Esophagus mucosa (tissue), 1 donor: ENCODE measurements at regions not wholly inside any gene's neighbourhood (a gene's known extent, or its start where the extent isn't known, plus 50 kb on each side); places are given as distances from the start of the nearest gene placed in this dataset.

Experiments used
- ATAC-seq: fragments of 200-7000 bp; cut with Tn5 transposase; one replicate; pipeline ENCODE4 v1.9.1; 2020
- donor health status: DM: yes; HTN: yes; CAD: no.

GRCh38 chr2:225340923-225341322 is 58.6 kb upstream of the NYAP2 start:
- ATAC-seq: no peak

- ATAC-seq: no peak
These were observed 62.3 kb upstream of the NYAP2 start for GRCh38 chr2:225337183-225337582.

- no peak for ATAC-seq
These were observed 65.0 kb upstream of the NYAP2 start for GRCh38 chr2:225334514-225334913.

DNA sequence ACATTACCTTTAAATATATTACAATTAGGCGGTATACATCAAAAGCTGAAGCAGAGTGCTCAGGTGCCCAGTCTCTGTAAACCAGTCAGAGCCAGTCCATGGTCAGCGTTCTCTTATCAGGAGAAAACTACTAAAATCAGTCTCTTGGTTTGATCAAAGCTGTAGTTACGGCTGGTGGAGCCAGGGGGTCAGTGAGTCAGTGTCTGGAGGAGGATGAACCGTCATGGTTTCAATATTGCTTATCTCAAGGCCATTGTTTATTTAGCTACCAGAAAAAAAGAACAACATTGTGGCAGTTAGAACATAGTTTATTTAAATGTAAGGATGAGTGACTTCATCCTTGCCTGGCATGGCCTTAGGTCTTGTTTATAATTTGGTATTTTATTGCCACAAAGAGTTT is 71.3 kb upstream of the NYAP2 start:
- ATAC-seq: no peak

GRCh38 chr2:225326969-225327368 is 72.5 kb upstream of the NYAP2 start:
- ATAC-seq: no peak

DNA sequence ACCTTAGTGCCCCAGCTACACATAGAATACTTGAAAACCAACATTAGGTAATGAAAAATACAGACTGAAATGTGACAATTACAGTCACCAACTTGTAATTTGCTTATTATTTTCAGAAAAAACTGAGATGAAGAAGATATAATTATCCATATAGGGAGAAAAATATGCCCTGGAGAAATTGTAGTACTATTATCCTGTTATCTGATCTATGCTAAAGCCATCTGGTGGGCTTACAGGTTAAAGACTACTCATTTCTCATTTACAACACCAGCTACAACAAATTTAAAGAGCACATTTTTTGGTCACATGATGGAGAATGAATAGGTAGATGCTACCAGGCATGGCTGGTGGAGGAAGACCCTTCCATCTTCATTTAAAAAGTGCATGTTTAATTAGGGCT is 79.6 kb upstream of the NYAP2 start:
- ATAC-seq: no peak

GRCh38 chr2:225318440-225318839 is 81.1 kb upstream of the NYAP2 start:
- ATAC-seq: no peak

DNA sequence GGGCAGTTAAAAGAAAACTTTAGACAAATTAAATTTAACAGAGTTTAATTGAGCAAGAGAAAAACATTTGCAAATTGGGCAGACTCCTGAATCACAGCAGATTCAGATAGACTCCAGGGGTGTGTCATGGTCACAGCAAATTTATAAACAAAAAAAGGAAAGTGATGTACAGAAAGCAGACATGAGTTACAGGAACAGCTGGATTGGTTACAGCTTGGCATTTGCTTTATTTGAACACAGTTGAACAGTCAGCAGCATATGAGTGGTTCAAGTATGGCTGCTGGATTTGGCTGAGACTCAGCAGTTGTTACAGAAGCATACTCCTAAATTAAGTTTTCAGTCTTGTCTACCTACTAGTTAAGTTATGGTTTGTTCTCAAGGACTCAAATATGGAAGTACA is 82.3 kb upstream of the NYAP2 start:
- ATAC-seq: no peak

- no peak for ATAC-seq
These were observed 88.8 kb upstream of the NYAP2 start for GRCh38 chr2:225310745-225311144.

- ATAC-seq: no peak
These were observed 90.0 kb upstream of the NYAP2 start for GRCh38 chr2:225309516-225309915.

DNA sequence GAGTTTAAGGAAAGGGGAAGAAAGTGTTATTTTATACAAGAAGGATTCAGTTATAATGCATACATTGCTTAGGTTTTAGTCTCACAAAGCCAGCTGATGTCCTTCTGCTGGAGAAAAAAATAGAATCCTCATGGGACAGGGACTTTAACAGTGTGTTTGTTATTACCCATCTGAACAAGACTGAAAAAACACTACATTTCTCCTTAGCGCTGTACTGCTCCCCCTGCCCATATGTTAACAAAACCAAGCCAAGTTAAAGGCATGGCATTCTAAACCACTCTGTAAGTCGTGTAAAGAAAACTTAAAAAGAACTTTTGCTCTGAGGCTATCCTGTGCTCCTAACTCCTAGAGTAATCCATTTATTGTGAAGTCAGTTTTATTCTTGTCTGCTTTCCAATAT is 102.6 kb upstream of the NYAP2 start:
- ATAC-seq: no peak

- ATAC-seq: no peak
These were observed 104.4 kb upstream of the NYAP2 start for GRCh38 chr2:225295102-225295501.

DNA sequence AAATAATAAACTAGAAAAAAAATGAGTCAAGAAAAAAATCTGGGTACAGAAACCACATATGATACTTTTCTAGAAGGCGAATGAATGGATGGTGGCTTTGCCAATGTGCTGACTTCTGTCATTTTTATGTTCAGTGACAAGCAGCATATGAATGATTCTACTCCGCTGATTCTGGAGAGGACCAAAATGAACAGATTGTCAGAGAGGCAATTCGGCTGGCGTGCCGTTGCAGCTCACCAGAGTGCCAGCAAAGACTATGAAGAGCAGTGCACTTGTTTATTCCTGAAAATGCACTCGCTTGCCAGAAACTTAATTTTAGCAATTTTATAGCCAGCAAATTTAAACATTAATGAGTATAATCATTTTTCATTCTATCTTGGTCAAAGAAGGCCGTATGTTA is 105.9 kb upstream of the NYAP2 start:
- ATAC-seq: no peak

GRCh38 chr2:225290757-225291400 is 108.6 kb upstream of the NYAP2 start:
- ATAC-seq: no peak

DNA sequence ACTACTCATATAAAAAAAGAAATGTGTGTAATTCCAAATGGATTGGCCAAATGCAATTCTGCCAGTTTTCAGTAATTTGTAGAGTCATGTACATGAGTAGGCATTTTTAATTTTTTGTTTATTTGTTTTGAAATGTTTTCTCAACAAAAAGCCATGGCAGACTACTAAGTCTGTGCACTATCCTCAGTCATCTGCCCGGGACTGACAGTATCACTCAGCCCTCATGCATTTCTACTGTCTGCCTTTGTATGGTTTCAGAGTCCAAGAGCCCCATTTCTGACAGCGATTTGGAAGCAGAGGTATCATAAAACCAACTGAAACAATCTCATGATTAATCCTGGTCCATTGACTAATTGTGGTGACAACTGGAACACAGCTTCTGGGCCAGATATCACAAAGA is 109.9 kb upstream of the NYAP2 start:
- ATAC-seq: no peak

DNA sequence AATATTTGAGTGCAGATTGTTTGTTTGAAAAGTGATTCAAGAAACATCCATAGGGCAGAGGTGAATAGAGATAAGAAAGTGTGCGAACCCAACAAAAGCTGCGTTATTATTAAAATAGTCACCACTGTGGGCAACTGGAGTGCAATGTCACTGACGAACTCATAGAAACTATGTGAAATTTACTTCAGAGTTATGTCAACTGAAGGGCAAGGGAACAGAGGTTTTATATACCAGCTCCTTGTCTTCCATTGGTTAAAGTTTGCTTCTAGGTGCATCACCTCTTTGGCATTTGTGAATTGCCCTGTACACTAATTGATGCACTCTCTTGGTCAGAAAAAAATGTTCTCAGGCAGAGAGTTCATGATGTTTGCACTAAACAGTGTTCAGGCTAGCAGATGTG is 110.5 kb upstream of the NYAP2 start:
- no peak for ATAC-seq

- peak; percentile 45 for ATAC-seq
These were observed 116.4 kb upstream of the NYAP2 start for GRCh38 chr2:225282858-225283710.

DNA sequence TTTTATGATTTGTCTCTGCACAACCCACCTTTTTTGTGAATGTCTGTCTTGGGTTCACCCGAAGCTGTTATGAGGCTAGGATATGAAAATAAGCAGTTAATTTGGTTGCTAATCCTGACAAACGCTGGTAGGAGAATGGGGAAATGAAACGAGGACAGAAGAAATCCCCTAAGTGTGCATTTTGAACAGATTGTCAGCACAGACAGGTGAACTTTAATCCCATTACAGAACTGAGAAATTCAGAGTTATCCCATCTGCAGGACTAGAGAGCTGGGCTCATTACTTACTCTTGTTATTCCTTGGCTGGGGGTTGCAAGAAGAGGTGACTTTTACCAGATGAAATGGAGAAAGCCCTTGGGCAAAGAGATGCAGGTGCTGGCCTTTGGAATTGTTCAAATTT is 123.3 kb upstream of the NYAP2 start:
- no peak for ATAC-seq

- ATAC-seq: no peak
These were observed 124.1 kb upstream of the NYAP2 start for GRCh38 chr2:225275443-225275842.

DNA sequence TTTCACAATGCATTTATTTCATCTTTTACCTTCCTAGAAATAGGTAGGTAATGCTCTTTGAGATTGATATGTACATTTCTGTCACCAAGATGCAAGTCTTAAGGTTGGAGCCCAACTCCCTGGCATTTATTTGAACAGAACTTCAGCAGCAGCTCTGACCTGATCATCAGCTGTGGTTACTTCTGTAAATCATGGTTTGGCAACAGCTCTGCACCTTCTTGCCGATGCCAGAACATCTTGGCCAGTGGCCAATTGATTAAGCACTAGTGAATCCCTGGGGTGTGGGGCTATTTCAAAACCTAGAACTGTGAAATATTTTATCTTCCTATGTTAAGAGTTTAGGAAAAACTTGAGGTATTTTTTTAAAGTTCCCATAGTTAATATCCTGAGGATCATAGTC is 124.8 kb upstream of the NYAP2 start:
- no peak for ATAC-seq

DNA sequence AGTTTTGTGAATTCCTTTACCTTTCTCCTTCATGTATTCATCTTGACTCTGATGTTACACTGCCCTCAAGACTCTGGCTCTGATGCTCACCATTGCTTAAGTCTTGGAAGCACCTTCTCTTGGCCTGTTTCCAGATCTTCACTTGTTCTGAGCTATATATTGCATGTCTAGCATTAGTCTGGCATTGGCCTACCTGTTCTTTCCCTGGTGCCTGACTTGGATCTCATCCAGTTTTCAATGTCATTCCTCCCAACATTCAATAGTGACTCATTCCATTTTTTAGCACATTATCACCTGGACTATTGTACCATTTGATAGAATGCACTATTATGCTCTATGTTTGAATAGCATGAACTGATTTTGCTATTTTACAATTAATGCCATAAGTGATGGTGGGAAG is 127.3 kb upstream of the NYAP2 start:
- ATAC-seq: no peak

DNA sequence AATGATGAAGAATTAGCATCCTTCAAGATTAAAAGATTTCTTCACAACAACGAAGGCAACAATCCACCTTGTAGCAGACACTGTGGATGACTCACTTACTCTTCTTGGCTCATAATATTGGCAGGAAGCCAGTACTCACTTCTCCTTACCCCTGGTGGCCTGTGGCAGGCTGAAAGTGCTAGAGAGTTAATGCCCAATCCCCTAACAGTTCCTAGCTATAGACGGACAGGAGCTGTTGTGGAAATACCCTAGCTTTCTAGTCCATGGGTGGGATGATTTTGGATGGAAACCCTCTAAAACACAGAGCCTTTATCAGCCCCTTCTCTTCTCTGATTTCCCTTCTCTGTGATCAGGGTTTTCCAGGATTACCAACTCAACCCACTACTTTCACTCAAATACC is 128.6 kb upstream of the NYAP2 start:
- ATAC-seq: peak; percentile 85

- no peak for ATAC-seq
These were observed 129.5 kb upstream of the NYAP2 start for GRCh38 chr2:225270053-225270452.

DNA sequence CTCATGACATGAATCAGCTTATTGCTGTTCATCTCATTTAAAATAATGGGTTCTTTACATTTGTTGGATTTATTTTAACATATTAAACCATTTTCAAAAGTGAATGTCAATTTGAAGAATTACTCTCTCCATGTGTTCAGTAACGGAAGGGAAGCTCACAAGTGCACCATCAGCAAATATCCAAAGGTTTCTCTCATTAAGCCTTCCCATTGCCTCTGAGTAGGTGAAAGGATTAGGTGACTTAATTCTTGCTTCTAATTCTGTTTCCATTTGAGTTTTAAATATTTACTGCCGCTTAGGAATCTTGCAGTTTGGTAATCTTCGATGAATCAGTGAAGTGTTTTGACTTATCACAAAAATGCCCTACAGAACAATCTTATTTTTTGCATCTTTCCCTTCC is 145.1 kb upstream of the NYAP2 start:
- ATAC-seq: no peak

DNA sequence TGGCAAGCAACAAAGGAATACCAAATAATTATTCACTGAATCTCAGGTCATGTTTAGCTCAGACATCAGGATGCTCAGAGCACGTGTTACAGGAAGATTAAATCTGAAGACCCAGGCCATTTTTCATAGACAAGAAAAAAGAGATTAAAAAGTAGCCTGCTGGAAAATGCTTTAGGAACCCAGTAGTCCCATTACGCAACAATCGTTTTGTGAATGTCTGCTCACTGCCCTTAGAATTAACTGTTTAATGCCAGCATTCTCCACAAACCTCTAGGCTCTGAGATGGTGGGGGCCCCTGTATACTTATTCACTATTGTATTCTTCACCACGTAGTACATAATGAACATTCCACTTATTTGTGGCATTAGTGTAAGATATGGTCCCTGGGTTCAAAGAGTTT is 154.6 kb upstream of the NYAP2 start:
- ATAC-seq: no peak
